ENCODE measurements at regions not wholly inside any gene's neighbourhood (a gene's known extent, or its start where the extent isn't known, plus 50 kb on each side); places are given as distances from the start of the nearest gene placed in this dataset.

DNA sequence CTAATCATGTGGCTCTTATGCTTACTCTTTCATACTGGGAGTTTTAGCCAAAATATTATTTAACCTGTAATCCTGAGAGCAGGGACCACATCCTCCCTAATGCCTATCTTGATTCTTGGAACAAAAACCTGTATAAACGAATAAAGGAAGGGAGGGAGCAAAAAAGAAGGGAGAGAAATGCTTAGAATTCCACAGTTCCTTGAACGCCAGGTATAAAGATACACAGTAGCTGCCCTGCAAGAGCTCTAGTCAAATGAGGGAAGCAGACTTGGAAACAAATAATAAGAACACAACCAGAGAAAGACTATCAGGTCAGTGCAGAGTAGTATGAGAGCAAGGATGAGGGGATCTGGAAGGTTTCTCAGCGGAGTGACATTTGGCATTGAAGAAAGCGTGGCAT lies 116.3 kb downstream of the SLC30A10 start:
- Histone ChIP-seq H3K36me3 (ENCODE audit: insufficient read depth, low read length) (no peaks in the 10 kb centered on the region), H3K27ac (no peak overlapping the region), H3K9ac (ENCODE audit: insufficient read length) (no peak overlapping the region), H3K4me3 (no peak overlapping the region), H3K9me3 (ENCODE audit: low read depth, low read length) (no peaks in the 10 kb centered on the region)
- TF ChIP-seq FOXP2 (optimal IDR thresholded peaks at IDR 0.05; ENCODE audit: control extremely low read depth, extremely low read length, insufficient read depth) (no peak), POLR2AphosphoS5 (IDR thresholded peaks at IDR 0.05; ENCODE audit: borderline replicate concordance, low read depth, low read length) (no peak), EZH2 (IDR thresholded peaks at IDR 0.05) (no peak)
- no peak for DNase-seq (ENCODE audit: low read depth, low spot score)

DNA sequence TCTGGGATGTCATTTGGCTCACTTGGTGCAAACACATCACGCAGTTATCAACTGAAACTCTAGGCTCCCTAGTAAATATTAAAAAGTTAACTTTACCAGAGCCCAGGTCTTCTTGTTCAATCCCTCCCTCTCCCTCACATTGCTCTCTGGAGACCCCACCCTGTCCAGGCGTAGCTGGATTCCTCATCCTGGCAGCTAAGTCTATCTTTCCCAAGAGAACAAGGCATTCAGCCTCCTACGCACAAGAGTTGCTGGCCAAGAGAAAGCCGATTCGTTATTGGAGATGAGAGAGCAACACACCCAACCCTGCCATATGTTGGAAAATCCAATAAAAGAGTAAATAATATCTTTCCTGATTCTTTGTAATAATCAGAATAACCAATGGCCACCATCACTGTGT lies 117.9 kb downstream of the SLC30A10 start:
- Histone ChIP-seq H3K36me3 (ENCODE audit: insufficient read depth, low read length) (no peaks in the 10 kb centered on the region), H3K4me3 (no peak overlapping the region), H3K9me3 (ENCODE audit: low read depth, low read length) (no peaks in the 10 kb centered on the region), H3K9ac (ENCODE audit: insufficient read length) (no peak overlapping the region), H3K27ac (no peak overlapping the region)
- DNase-seq (ENCODE audit: low read depth, low spot score), result no peak
- no peak for TF ChIP-seq FOXP2 (optimal IDR thresholded peaks at IDR 0.05; ENCODE audit: control extremely low read depth, extremely low read length, insufficient read depth)
- TF ChIP-seq EZH2 (IDR thresholded peaks at IDR 0.05), result no peak
- no peak for TF ChIP-seq POLR2AphosphoS5 (IDR thresholded peaks at IDR 0.05; ENCODE audit: borderline replicate concordance, low read depth, low read length)

DNA sequence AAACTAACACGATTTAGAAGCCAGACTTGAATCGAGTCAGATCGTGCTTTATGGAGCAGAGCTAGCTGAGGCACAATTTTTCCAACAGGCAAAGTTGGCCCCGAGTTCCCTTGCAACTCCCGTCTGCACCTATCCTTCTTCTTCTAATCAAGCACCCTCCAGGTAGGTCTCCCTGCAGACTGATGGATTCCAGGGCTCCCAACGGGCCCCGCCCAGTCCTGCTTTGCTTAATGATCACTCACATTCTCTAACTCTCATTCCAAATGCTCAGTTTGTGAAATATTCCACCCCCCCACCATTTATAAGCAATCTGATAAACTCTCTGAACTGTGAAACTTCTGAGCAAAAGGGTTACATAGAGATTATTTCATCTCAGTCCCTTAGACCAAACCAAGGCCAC lies 119.6 kb downstream of the SLC30A10 start:
- DNase-seq (ENCODE audit: low read depth, low spot score), result no peak
- Histone ChIP-seq H3K9ac (ENCODE audit: insufficient read length) (no peak overlapping the region), H3K4me3 (no peak overlapping the region), H3K36me3 (ENCODE audit: insufficient read depth, low read length) (no peaks in the 10 kb centered on the region), H3K27ac (no peak overlapping the region), H3K9me3 (ENCODE audit: low read depth, low read length) (no peaks in the 10 kb centered on the region)
- TF ChIP-seq EZH2 (IDR thresholded peaks at IDR 0.05) (no peak), POLR2AphosphoS5 (IDR thresholded peaks at IDR 0.05; ENCODE audit: borderline replicate concordance, low read depth, low read length) (no peak), FOXP2 (optimal IDR thresholded peaks at IDR 0.05; ENCODE audit: control extremely low read depth, extremely low read length, insufficient read depth) (no peak)

DNA sequence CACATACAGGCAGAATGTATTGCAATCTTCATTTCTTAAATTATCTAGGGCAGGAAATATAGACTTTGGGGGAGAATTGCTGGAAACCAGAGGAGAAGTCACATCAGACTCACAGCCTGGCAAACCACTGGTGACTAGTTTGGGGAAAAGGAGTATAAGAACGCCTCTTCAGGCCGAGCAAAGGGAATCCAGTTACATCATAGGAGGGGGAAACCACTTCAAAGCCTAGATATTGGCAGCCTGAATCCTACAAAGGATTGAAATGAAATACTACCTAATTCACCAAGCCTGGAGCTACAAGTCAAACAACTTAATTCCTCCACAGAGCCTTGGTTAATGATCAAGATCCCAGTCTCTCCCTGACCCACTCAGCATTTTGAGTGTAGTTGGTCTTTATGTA lies 121.7 kb downstream of the SLC30A10 start:
- Histone ChIP-seq H3K9ac (ENCODE audit: insufficient read length) (no peak overlapping the region), H3K36me3 (ENCODE audit: insufficient read depth, low read length) (no peaks in the 10 kb centered on the region), H3K27ac (no peak overlapping the region), H3K9me3 (ENCODE audit: low read depth, low read length) (no peaks in the 10 kb centered on the region), H3K4me3 (no peak overlapping the region)
- no peak for TF ChIP-seq EZH2 (IDR thresholded peaks at IDR 0.05)
- no peak for TF ChIP-seq FOXP2 (optimal IDR thresholded peaks at IDR 0.05; ENCODE audit: control extremely low read depth, extremely low read length, insufficient read depth)
- no peak for TF ChIP-seq POLR2AphosphoS5 (IDR thresholded peaks at IDR 0.05; ENCODE audit: borderline replicate concordance, low read depth, low read length)
- DNase-seq (ENCODE audit: low read depth, low spot score), result no peak

DNA sequence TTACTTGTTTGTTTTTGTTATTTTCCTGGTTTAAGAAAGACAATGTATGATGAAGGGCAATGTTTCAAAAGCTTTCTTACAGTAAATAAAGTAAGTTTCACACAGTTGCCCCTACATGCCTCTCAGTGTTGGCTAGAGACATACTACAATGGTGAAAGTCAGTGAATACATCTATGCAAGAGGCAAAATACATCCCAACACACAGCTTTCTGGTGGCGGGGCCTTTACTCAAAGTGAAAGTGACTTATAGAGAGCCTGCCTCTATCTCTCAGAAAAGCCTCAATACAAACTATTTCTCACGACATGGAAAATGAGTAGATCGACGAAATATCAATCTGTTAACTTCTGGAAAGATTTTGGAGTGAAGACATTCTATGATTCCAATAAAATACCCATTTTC lies 122.3 kb downstream of the SLC30A10 start:
- H3K27ac ChIP-seq, result no peak overlapping the region
- no peak overlapping the region for H3K4me3 ChIP-seq
- no peak for DNase-seq (ENCODE audit: low read depth, low spot score)
- no peak for TF ChIP-seq POLR2AphosphoS5 (IDR thresholded peaks at IDR 0.05; ENCODE audit: borderline replicate concordance, low read depth, low read length)
- TF ChIP-seq FOXP2 (optimal IDR thresholded peaks at IDR 0.05; ENCODE audit: control extremely low read depth, extremely low read length, insufficient read depth), result no peak
- TF ChIP-seq EZH2 (IDR thresholded peaks at IDR 0.05), result no peak
- no peak overlapping the region for H3K9ac ChIP-seq (ENCODE audit: insufficient read length)
- no peaks in the 10 kb centered on the region for H3K36me3 ChIP-seq (ENCODE audit: insufficient read depth, low read length)
- H3K9me3 ChIP-seq (ENCODE audit: low read depth, low read length), result no peaks in the 10 kb centered on the region

DNA sequence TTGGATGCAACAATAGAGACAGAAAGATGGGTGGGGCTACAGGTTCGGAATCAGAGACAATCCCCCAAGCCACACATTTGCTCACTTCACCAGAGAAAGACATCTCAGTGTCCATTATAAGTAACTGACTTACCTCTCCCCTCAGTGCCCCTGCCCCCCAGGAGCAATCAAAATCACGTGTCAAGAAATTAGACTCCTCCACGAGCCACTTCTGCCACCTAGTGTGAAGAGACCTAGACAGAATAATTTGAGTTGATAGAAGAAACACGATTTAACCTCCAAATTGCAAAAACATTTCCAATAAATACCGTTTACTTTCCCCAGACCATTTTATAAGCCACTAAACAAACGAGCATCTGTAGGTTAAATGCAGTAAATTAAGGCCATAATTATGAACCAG lies 123.2 kb downstream of the SLC30A10 start:
- TF ChIP-seq FOXP2 (optimal IDR thresholded peaks at IDR 0.05; ENCODE audit: control extremely low read depth, extremely low read length, insufficient read depth), result no peak
- no peak for TF ChIP-seq POLR2AphosphoS5 (IDR thresholded peaks at IDR 0.05; ENCODE audit: borderline replicate concordance, low read depth, low read length)
- TF ChIP-seq EZH2 (IDR thresholded peaks at IDR 0.05), result no peak
- no peak overlapping the region for H3K27ac ChIP-seq
- H3K4me3 ChIP-seq, result no peak overlapping the region
- H3K9ac ChIP-seq (ENCODE audit: insufficient read length), result no peak overlapping the region
- H3K9me3 ChIP-seq (ENCODE audit: low read depth, low read length), result no peaks in the 10 kb centered on the region
- no peaks in the 10 kb centered on the region for H3K36me3 ChIP-seq (ENCODE audit: insufficient read depth, low read length)
- no peak for DNase-seq (ENCODE audit: low read depth, low spot score)

DNA sequence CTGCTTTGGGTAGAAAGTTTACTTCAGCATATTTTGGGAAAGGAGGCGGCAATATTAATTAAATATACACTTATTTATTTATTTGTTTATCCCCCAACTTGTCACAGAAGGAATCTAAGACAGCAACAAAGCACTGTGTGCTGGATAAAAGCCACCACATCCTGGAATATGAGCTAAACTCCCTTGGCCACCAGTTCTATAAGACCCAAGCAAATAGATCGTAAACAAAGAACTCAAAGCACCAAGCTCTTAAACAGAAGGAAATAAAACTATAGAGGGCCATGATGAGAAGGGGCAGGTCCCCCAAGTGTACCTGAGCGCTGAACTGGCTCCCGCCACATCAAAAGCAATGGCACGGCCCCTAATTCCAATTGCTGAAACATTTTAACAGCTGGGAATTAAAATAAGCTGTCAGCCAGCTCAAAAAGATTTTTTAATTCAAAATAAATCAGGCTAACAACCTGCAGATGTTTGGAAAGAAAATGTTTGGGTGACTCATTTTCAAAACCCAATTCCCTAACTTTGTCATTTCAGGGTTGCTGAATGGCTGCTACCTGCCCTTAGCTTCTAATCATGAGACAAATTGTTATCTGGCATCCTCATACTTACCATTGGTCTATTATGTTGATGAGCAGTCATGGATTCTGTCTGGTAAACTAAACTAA lies 127.1 kb downstream of the SLC30A10 start:
- TF ChIP-seq EZH2 (IDR thresholded peaks at IDR 0.05), result no peak
- TF ChIP-seq FOXP2 (optimal IDR thresholded peaks at IDR 0.05; ENCODE audit: control extremely low read depth, extremely low read length, insufficient read depth), result no peak
- no peak for TF ChIP-seq POLR2AphosphoS5 (IDR thresholded peaks at IDR 0.05; ENCODE audit: borderline replicate concordance, low read depth, low read length)
- no peaks in the 10 kb centered on the region for H3K36me3 ChIP-seq (ENCODE audit: insufficient read depth, low read length)
- H3K27ac ChIP-seq, result no peak overlapping the region
- H3K9ac ChIP-seq (ENCODE audit: insufficient read length), result no peak overlapping the region
- DNase-seq (ENCODE audit: low read depth, low spot score), result no peak
- H3K9me3 ChIP-seq (ENCODE audit: low read depth, low read length), result no peaks in the 10 kb centered on the region
- H3K4me3 ChIP-seq, result no peak overlapping the region

DNA sequence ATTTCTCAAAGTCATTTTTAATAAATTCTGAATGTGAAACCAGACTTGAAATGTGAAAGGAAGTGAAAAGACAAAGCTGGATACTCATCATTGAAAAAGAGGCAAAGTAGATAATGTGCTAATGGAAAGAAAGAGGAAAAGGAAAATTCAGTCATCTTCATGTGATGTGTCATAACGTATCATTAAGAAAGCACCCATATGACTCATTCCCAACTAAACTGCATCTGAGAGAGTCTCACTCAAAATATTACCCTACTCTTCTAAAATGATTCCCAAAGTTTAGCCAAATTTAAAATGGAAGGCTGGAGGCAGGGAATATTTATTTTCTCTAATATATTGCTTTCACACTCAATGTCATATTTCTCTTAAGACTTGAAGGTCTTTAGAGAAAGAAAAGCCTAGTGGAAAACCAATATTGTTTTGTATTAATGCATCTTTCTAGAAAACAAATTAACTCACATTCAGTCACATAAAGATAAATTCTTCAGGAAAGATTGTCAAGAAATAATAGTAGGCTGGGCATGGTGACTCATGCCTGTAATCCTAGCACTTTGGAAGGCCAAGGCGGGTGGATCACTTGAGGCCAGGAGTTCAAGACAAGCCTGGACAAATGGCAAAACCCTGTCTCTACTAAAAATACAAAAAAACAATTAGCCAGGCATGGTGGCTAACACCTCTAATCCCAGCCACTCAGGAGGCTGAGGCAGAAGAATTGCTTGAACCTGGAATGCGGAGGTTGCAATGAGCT lies 129.9 kb downstream of the SLC30A10 start:
- no peak overlapping the region for H3K27ac ChIP-seq
- DNase-seq (ENCODE audit: low read depth, low spot score), result no peak
- no peaks in the 10 kb centered on the region for H3K36me3 ChIP-seq (ENCODE audit: insufficient read depth, low read length)
- H3K4me3 ChIP-seq, result no peak overlapping the region
- no peak overlapping the region for H3K9ac ChIP-seq (ENCODE audit: insufficient read length)
- TF ChIP-seq FOXP2 (optimal IDR thresholded peaks at IDR 0.05; ENCODE audit: control extremely low read depth, extremely low read length, insufficient read depth) (no peak), POLR2AphosphoS5 (IDR thresholded peaks at IDR 0.05; ENCODE audit: borderline replicate concordance, low read depth, low read length) (no peak), EZH2 (IDR thresholded peaks at IDR 0.05) (no peak)
- H3K9me3 ChIP-seq (ENCODE audit: low read depth, low read length), result no peaks in the 10 kb centered on the region
